Skin of body (tissue), 1 donor: ENCODE measurements at regions not wholly inside any gene's neighbourhood (a gene's known extent, or its start where the extent isn't known, plus 50 kb on each side); places are given as distances from the start of the nearest gene placed in this dataset.

ENCODE experiments used
- DNase-seq: peaks from one replicate; lab custom pipeline; 2025; lab: John Stamatoyannopoulos, UW

- no peak for DNase-seq
Observed at GRCh38 chr5:92519811-92520632, 1061.0 kb downstream of the NR2F1-AS1 start.

GRCh38 chr5:92518318-92518904, 1062.6 kb downstream of the NR2F1-AS1 start:
- DNase-seq, result no peak

GRCh38 chr5:92514896-92515295, 1066.1 kb downstream of the NR2F1-AS1 start:
- no peak for DNase-seq

- DNase-seq, result no peak
Observed at GRCh38 chr5:92513067-92513466, 1068.0 kb downstream of the NR2F1-AS1 start.

GRCh38 chr5:92508271-92508670, 1072.7 kb downstream of the NR2F1-AS1 start:
- DNase-seq, result no peak

- DNase-seq, result no peak
Observed at GRCh38 chr5:92505925-92506324, 1075.1 kb downstream of the NR2F1-AS1 start.

- DNase-seq, result no peak
Observed at GRCh38 chr5:92505145-92505544, 1075.9 kb downstream of the NR2F1-AS1 start.

GRCh38 chr5:92504346-92504745, 1076.7 kb downstream of the NR2F1-AS1 start:
- DNase-seq, result no peak

GRCh38 chr5:92500752-92501151, 1080.3 kb downstream of the NR2F1-AS1 start:
- no peak for DNase-seq

- no peak for DNase-seq
Observed at GRCh38 chr5:92496545-92496944, 1084.5 kb downstream of the NR2F1-AS1 start.

- no peak for DNase-seq
Observed at GRCh38 chr5:92494508-92494907, 1086.5 kb downstream of the NR2F1-AS1 start.

- no peak for DNase-seq
Observed at GRCh38 chr5:92492908-92493307, 1088.1 kb downstream of the NR2F1-AS1 start.

GRCh38 chr5:92484484-92484883, 1096.5 kb downstream of the NR2F1-AS1 start:
- DNase-seq, result no peak

GRCh38 chr5:92472981-92473566, 1090.0 kb upstream of the ARRDC3 start:
- DNase-seq, result no peak

- no peak for DNase-seq
Observed at GRCh38 chr5:92471861-92472260, 1088.7 kb upstream of the ARRDC3 start.

GRCh38 chr5:92470770-92471169, 1087.7 kb upstream of the ARRDC3 start:
- no peak for DNase-seq

GRCh38 chr5:92468295-92468694, 1085.2 kb upstream of the ARRDC3 start:
- no peak for DNase-seq

GRCh38 chr5:92467695-92468094, 1084.6 kb upstream of the ARRDC3 start:
- no peak for DNase-seq

- DNase-seq, result no peak
Observed at GRCh38 chr5:92460505-92460904, 1077.4 kb upstream of the ARRDC3 start.

GRCh38 chr5:92459654-92460053, 1076.5 kb upstream of the ARRDC3 start:
- DNase-seq, result no peak

GRCh38 chr5:92455011-92455410, 1071.9 kb upstream of the ARRDC3 start:
- DNase-seq, result no peak

GRCh38 chr5:92444888-92445287, 1061.8 kb upstream of the ARRDC3 start:
- no peak for DNase-seq

GRCh38 chr5:92435781-92436180, 1052.7 kb upstream of the ARRDC3 start:
- DNase-seq, result no peak
